H1 (cell line): ENCODE measurements at regions not wholly inside any gene's neighbourhood (a gene's known extent, or its start where the extent isn't known, plus 50 kb on each side); places are given as distances from the start of the nearest gene placed in this dataset.

Source experiments
- CEBPB ChIP-seq: IDR thresholded peaks from 2 replicates; pipeline ENCODE4 v1.6.1; 2012; ENCODE audit warnings: low read depth, low read length
- SUZ12 ChIP-seq: fragments of 200-600 bp; sonication (generic); IDR thresholded peaks from 2 replicates; pipeline ENCODE4 v1.6.1; 2012; ENCODE audit warnings: mild to moderate bottlenecking, inconsistent platforms, low read length, moderate library complexity, mixed read lengths

DNA sequence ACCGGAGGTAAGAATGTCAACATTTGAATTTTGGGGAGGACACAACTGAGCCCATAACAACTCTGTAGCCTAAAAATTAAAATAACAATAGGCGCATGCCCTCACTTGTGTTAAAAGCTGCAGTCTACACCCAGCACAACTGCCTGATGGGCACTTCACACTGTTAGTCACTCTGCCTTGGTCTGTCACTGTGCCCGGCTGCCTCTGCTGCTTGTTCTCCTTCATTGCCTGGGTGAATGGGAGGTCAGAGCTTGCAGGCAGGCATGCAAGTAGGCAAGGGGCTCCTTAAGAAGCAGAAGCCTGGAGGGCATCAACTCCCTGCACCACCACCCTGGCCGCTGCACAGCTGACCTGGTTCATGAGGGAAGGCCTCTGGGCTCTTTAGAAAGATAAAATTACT is 374.8 kb downstream of the MID1IP1 start:
- TF ChIP-seq CEBPB (no peak), SUZ12 (no peak)
